Fibroblast of mammary gland (primary cell): ENCODE measurements at regions not wholly inside any gene's neighbourhood (a gene's known extent, or its start where the extent isn't known, plus 50 kb on each side); places are given as distances from the start of the nearest gene placed in this dataset.

Experiments used
- DNase-seq: peaks from one replicate; pipeline ENCODE4 v3.0.0-alpha.2; 2010; ENCODE audit warnings: low read depth
- H3K4me3 ChIP-seq: 2 replicates; pipeline ENCODE4 v1.5.1; 2011; ENCODE audit warnings: low read depth, mild to moderate bottlenecking, low read length, moderate library complexity; ENCODE audit not compliant: control insufficient read depth
- TF ChIP-seq, protein P1 (sequence below): conservative IDR thresholded peaks from 2 replicates; pipeline ENCODE4 v1.5.1; 2011; ENCODE audit warnings: low read depth, low read length, inconsistent platforms; ENCODE audit not compliant: control insufficient read depth, insufficient read depth

DNA sequence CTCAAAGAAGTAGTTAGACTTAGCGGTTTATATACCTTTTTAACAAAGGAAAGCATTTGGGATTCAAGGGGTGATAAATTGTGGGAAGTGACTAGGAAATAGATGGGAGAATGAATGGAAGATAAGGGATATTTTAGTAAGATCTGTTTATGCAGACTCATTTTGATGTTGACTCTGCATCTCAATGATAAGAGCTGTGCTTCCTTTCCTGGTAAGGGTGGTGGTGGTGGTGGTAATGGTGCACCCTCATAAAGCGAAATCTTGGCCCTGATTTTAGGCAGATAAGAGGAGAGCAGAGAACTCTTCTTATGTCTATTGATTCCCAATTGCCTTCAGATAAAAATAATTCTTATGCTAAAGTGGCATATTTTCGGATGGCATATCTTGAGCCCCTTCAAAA is 197.1 kb downstream of the SPRY1 start:
- no peak overlapping the region for H3K4me3 ChIP-seq
- no peak for DNase-seq
- TF ChIP-seq, protein P1, sequence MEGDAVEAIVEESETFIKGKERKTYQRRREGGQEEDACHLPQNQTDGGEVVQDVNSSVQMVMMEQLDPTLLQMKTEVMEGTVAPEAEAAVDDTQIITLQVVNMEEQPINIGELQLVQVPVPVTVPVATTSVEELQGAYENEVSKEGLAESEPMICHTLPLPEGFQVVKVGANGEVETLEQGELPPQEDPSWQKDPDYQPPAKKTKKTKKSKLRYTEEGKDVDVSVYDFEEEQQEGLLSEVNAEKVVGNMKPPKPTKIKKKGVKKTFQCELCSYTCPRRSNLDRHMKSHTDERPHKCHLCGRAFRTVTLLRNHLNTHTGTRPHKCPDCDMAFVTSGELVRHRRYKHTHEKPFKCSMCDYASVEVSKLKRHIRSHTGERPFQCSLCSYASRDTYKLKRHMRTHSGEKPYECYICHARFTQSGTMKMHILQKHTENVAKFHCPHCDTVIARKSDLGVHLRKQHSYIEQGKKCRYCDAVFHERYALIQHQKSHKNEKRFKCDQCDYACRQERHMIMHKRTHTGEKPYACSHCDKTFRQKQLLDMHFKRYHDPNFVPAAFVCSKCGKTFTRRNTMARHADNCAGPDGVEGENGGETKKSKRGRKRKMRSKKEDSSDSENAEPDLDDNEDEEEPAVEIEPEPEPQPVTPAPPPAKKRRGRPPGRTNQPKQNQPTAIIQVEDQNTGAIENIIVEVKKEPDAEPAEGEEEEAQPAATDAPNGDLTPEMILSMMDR, result no peak

DNA sequence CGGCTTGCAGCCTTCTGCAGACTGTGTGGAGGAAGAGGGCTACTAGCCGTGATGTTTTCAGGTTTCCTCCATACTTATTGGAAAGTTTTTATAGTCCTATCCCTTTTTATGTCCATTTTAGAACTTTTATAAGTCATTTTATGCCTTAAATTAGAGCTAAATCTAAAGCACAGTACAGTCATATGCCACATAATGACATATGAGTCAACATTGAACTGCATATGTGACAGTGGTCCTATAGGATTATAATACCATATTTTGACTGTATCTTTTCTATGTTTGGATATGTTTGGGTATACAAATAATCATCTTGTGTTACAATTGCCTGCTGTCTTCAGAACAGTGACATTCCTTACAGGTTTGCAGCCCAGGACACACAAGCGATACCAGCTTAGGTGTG is 200.2 kb downstream of the SPRY1 start:
- no peak for DNase-seq
- H3K4me3 ChIP-seq, result no peak overlapping the region

DNA sequence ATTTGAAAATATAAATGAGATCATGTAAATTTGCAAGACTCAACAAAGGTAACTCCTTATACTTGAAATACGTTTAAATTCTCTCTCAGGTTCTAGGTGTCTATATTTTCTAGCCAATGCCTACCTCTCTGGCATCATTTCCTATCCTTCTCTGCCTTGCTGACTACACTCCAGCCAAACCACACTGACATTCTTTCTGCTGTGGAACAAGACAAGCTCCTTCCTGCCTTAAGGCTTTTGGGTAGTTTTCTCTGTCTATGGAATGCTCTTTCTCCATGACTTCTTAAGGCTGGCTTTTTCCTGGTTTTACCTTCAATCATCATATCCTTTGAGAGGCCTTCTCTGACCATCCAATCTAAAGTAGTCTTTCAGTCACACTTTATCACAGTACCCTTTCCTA is 201.0 kb downstream of the SPRY1 start:
- no peak overlapping the region for H3K4me3 ChIP-seq
- no peak for DNase-seq
- TF ChIP-seq, protein P1, result no peak

More for the DNA sequence above, 200.2 kb downstream of the SPRY1 start:
- TF ChIP-seq, protein P1, result no peak

DNA sequence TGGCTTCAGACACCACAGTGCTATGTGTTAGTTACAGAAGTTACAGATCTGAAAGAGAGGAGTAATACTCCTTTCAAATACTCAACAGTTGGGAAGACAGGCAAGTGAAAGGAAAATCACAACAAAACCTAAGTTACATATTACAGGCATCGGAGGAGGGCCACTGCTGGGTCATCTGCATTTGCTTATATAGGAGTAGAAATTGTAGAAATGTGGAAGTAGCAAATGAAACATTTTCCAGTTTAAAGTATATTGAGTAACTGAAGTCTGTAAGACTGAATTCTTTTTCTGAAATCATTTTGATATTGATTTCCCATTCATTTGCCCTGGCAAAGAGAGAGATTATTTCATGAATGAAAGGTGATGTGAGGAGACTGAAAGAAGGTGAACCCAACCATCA is 201.7 kb downstream of the SPRY1 start:
- TF ChIP-seq, protein P1, result no peak
- no peak overlapping the region for H3K4me3 ChIP-seq
- no peak for DNase-seq

DNA sequence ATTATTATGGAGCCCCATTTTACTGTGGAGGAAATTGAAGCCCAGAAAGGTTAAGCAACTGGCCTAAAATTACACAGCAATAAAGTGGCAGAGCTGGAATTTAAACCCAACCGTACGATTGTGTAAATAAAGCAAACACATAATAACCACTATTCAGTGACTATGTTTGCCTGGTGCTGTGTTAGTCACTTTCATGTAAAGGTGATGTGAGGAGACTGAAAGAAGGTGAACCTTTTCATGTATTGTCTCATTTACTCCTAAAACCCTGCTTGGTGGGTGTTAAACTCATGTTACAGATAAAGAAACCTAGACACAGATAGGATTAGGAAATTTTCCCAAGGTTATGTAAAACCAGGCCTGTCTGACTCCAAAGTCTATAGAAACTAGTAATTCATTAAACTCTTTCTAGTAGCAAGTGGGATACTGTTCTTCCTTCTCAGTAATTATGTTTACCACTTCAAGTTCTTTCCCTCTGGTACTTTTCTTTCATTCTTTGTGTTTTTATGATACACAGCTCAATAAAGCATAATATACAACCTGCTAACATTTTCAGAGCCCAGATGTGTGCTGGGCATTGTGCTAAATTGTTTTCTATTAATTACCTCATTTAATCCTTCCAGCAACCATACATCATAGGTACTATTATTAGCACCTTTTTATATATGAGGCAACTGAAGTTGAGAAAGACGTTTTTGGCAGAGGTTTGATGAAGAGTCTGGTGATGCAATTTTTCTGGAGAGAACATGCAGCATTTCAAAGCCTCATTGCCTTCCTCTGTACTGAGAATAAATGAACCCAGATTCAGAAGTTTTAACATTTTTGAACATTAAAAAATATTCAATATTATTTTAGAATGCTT is 202.7 kb downstream of the SPRY1 start:
- peak; percentile 80 for DNase-seq
- TF ChIP-seq, protein P1, result no peak
- no peak overlapping the region for H3K4me3 ChIP-seq

DNA sequence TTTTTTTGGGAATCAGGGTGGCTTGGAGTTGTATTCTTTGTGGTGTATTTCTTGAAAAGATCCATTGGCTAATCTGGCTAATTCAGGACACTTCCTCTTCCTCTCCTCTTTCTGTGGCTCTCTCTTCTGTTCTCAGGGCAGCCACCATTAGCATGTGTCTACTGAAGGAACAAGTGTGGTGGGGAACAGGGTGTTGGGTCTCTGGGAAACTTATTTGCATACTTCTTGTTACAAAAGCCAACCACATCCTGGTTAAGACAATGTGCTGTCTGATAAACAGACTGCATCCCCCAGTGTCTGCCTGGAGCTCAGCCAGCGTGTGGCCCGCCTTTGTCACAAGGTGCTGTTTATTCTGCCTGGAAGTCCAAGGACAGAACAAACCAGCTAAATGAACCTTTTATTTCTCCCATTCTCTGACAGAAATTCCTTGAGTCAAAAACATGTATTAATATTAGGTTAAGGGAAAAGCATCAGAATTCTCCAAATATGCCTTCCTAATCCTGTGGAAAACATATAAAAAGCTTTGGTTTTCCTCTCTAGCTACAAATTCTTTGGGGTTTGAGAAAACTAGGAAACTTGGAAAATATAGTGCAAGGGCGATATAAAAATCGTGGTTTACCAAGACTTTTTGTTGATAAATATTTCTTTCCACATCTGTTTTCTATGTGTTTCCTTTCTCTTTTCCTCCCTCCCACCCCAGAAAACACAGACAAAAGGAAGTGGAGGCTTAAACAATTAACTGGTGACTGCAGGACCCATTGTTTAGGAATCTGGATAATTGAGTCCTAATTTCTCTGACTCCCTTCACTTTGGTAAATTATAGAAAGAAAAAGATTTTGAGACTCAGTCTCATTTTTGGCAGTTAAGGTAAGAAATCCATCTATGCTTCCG is 203.6 kb downstream of the SPRY1 start:
- TF ChIP-seq, protein P1, result no peak
- DNase-seq, result peak; percentile 42

More for the DNA sequence above, 203.6 kb downstream of the SPRY1 start:
- no peak overlapping the region for H3K4me3 ChIP-seq
